ENCODE measurements at regions not wholly inside any gene's neighbourhood (a gene's known extent, or its start where the extent isn't known, plus 50 kb on each side); places are given as distances from the start of the nearest gene placed in this dataset.
"Not testable (repeated sequence)": the region's sequence is repeated elsewhere in the genome, so short reads cannot be mapped to it uniquely, and the experiment has no call there.

DNA sequence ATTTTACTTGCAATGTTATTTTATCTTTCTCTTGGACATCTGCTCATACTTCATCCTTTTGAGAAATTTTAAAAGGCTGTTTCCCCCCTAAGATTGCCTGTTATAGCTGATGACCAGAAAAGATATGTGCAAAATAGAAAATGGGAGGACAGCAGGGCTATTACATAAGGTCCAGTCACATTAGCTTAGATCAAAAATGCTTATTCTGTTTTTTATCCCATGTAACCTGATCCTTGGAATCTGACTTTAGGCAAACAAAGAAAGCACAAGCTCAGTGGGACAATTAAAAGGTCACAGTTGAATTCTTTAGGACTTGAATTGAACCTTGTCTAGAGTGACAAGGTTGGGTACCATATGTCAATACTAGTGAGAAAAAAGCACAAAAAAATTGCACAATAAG, 65.1 kb upstream of the TRHDE start:
- Mint-ChIP-seq H3K27me3 (ENCODE audit: unreplicated experiment) (peaks cover 12% of the 10 kb centered on the region), H3K4me1 (ENCODE audit: low read depth, unreplicated experiment) (peaks cover 34% of the 10 kb centered on the region), H3K4me3 (ENCODE audit: unreplicated experiment) (no peak overlapping the region), H3K27ac (ENCODE audit: unreplicated experiment) (peak overlapping the region; percentile 92), H3K36me3 (ENCODE audit: unreplicated experiment) (no peaks in the 10 kb centered on the region), H3K9me3 (ENCODE audit: unreplicated experiment) (peaks cover 12% of the 10 kb centered on the region)
- no peak for DNase-seq
- TF ChIP-seq, protein P1, sequence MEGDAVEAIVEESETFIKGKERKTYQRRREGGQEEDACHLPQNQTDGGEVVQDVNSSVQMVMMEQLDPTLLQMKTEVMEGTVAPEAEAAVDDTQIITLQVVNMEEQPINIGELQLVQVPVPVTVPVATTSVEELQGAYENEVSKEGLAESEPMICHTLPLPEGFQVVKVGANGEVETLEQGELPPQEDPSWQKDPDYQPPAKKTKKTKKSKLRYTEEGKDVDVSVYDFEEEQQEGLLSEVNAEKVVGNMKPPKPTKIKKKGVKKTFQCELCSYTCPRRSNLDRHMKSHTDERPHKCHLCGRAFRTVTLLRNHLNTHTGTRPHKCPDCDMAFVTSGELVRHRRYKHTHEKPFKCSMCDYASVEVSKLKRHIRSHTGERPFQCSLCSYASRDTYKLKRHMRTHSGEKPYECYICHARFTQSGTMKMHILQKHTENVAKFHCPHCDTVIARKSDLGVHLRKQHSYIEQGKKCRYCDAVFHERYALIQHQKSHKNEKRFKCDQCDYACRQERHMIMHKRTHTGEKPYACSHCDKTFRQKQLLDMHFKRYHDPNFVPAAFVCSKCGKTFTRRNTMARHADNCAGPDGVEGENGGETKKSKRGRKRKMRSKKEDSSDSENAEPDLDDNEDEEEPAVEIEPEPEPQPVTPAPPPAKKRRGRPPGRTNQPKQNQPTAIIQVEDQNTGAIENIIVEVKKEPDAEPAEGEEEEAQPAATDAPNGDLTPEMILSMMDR (IDR thresholded peaks at IDR 0.05; ENCODE audit: partially characterized antibody, unreplicated experiment), result no peak

DNA sequence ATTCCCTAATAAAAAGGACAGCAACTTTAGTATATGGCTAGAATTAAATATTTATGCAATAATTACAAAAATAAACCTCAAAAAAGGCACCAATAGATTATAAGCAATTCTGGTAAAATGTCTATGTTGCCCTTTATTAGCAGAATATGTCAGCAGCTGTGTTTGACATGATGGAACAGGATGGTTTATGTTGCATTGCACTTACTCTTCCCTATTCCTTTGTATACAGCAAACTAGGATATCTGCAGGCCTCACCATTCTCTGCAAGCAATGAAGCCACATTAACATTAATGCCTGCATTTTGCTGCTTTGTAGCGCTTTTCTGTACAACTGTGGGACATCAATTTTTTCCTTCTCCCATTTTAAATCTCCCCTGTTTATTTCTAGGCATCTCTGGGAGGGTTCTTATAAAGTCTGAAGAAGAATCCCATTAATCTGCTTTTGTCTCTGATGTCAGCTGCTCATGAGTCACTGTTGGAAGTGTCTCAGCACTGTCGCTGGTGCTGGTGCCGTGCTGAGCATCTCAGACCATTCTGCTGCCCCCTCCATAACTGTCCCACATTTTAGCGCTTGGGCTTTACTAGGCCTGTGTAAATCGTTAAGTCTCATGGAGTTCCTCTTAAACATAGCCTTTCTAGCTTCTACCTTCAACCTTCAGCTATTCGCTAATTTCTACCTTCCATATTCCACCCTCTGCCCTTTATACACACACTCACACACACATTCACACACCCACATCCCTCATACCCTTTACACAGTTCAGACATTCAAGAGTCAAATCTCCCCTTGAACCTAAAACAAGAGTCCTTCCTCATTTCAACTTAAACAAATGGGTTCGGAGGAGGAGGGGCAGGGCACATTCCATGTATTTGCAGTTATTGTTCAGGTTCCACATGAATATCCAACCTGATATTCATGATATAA, 64.4 kb upstream of the TRHDE start:
- no peaks in the 10 kb centered on the region for H3K36me3 Mint-ChIP-seq (ENCODE audit: unreplicated experiment)
- peak overlapping the region; percentile 8 for H3K4me3 Mint-ChIP-seq (ENCODE audit: unreplicated experiment)
- peaks cover 12% of the 10 kb centered on the region for H3K27me3 Mint-ChIP-seq (ENCODE audit: unreplicated experiment)
- no peak for DNase-seq
- peaks cover 12% of the 10 kb centered on the region for H3K9me3 Mint-ChIP-seq (ENCODE audit: unreplicated experiment)
- TF ChIP-seq, protein P1 (IDR thresholded peaks at IDR 0.05; ENCODE audit: partially characterized antibody, unreplicated experiment), result no peak
- H3K27ac Mint-ChIP-seq (ENCODE audit: unreplicated experiment), result peak overlapping the region; percentile 92
- peaks cover 34% of the 10 kb centered on the region for H3K4me1 Mint-ChIP-seq (ENCODE audit: low read depth, unreplicated experiment)

DNA sequence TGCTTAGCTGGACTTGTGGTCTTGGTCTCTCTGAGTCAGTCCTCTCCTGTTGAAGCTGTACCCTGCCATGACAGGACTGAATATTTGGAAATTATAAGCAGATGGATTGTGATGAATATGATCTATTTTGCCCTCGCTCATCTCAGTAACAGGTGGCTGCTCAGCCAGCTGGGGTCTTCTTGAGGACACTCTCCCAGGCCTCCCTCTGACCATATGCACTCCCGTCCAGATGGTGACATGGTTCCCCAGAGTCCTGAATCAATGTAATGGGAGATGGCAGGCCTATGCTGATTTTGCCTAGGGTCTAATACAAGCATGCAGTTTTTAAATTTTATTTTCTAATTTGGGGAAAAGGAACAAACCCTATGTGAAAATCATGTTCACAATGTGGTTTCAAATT, 63.1 kb upstream of the TRHDE start:
- DNase-seq, result peak; percentile 85
- Mint-ChIP-seq H3K9me3 (ENCODE audit: unreplicated experiment) (peaks cover 12% of the 10 kb centered on the region), H3K4me3 (ENCODE audit: unreplicated experiment) (peak overlapping the region; percentile 74), H3K36me3 (ENCODE audit: unreplicated experiment) (no peaks in the 10 kb centered on the region), H3K27ac (ENCODE audit: unreplicated experiment) (peak overlapping the region; percentile 92), H3K27me3 (ENCODE audit: unreplicated experiment) (peaks cover 12% of the 10 kb centered on the region), H3K4me1 (ENCODE audit: low read depth, unreplicated experiment) (peaks cover 34% of the 10 kb centered on the region)
- TF ChIP-seq, protein P1 (IDR thresholded peaks at IDR 0.05; ENCODE audit: partially characterized antibody, unreplicated experiment), result no peak

DNA sequence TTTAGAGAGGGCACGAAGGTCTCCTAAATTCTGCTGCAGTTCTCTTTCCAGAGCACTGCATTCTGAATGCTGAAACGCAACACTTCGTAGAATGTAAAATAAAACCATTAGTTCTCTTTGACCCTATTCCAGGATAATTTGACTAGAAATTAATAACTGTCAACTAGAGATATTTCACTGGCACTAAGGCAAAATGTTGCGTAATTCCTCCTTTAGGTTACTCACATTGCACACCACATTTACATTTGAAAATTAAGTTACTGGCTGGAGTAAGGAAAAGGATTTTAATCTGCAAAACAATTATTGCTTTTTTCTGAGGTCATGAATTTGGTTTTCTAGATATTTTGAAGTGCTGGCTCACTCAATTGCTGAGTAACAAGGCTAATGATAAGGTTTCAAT, 58.0 kb upstream of the TRHDE start:
- no peak overlapping the region for H3K27ac Mint-ChIP-seq (ENCODE audit: unreplicated experiment)
- peaks cover 28% of the 10 kb centered on the region for H3K4me1 Mint-ChIP-seq (ENCODE audit: low read depth, unreplicated experiment)
- H3K36me3 Mint-ChIP-seq (ENCODE audit: unreplicated experiment), result no peaks in the 10 kb centered on the region
- DNase-seq, result no peak
- H3K27me3 Mint-ChIP-seq (ENCODE audit: unreplicated experiment), result peaks cover 5% of the 10 kb centered on the region
- H3K9me3 Mint-ChIP-seq (ENCODE audit: unreplicated experiment), result peaks cover 4% of the 10 kb centered on the region
- H3K4me3 Mint-ChIP-seq (ENCODE audit: unreplicated experiment), result no peak overlapping the region
- TF ChIP-seq, protein P1 (IDR thresholded peaks at IDR 0.05; ENCODE audit: partially characterized antibody, unreplicated experiment), result no peak

DNA sequence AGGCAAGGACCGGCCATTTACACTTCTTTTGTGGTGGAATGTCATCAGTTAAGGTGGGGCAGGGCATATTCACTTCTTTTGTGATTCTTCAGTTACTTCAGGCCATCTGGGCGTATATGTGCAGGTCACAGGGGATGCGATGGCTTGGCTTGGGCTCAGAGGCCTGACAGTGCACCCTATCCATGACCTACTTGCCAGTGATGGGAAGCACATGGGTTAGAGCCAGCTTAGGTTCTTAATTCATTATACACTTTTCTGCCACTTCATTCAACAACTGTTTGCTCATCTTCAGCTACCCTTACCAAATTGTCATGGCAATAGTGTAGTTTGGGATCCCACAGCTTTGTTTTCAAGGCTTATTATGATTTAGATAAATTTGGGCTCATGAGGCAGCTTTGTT, 56.9 kb upstream of the TRHDE start:
- H3K9me3 Mint-ChIP-seq (ENCODE audit: unreplicated experiment); H3K27ac Mint-ChIP-seq (ENCODE audit: unreplicated experiment); DNase-seq; H3K4me3 Mint-ChIP-seq (ENCODE audit: unreplicated experiment); H3K36me3 Mint-ChIP-seq (ENCODE audit: unreplicated experiment); H3K27me3 Mint-ChIP-seq (ENCODE audit: unreplicated experiment): not testable (repeated sequence)
- peaks cover 19% of the 10 kb centered on the region for H3K4me1 Mint-ChIP-seq (ENCODE audit: low read depth, unreplicated experiment)

All from glutamatergic neuron (in vitro differentiated cells).